ENCODE measurements at regions not wholly inside any gene's neighbourhood (a gene's known extent, or its start where the extent isn't known, plus 50 kb on each side); places are given as distances from the start of the nearest gene placed in this dataset.

- TF ChIP-seq NRF1 (conservative IDR thresholded peaks at IDR 0.05; ENCODE audit: low read depth, low read length) (no peak), MTA2 (IDR thresholded peaks at IDR 0.05; ENCODE audit: low read depth) (no peak), NKRF (conservative IDR thresholded peaks at IDR 0.05) (no peak), CBX3 (IDR thresholded peaks at IDR 0.05; ENCODE audit: borderline replicate concordance, low read depth) (no peak), BACH1 (IDR thresholded peaks at IDR 0.05; ENCODE audit: borderline replicate concordance) (no peak), ZBTB11 (CRISPR knock-in tag; IDR thresholded peaks at IDR 0.05) (no peak), RUNX3 (IDR thresholded peaks at IDR 0.05; ENCODE audit: low read length) (no peak), RELA (IDR thresholded peaks at IDR 0.05; ENCODE audit: borderline replicate concordance, partially characterized antibody) (no peak), CREB1 (IDR thresholded peaks at IDR 0.05; ENCODE audit: low read depth) (no peak), EP300 (IDR thresholded peaks at IDR 0.05; ENCODE audit: borderline replicate concordance in 1 of 2, control insufficient read depth in 1 of 2, low read depth in 2 of 2, low read length in 2 of 2) (no peak)
These were observed 190.4 kb upstream of the ATP10B start (continued) for GRCh38 chr5:161042443-161042842.

Measured in GM12878 (cell line).